ENCODE measurements at regions not wholly inside any gene's neighbourhood (a gene's known extent, or its start where the extent isn't known, plus 50 kb on each side); places are given as distances from the start of the nearest gene placed in this dataset.

GRCh38 chr10:30732671-30733070, 103.1 kb upstream of the LYZL2 start:
- no peak for TF ChIP-seq CEBPB (IDR thresholded peaks at IDR 0.05; ENCODE audit: low read depth, low read length)
- no peak for TF ChIP-seq BACH1 (IDR thresholded peaks at IDR 0.05; ENCODE audit: low read length)
- TF ChIP-seq, protein P1, sequence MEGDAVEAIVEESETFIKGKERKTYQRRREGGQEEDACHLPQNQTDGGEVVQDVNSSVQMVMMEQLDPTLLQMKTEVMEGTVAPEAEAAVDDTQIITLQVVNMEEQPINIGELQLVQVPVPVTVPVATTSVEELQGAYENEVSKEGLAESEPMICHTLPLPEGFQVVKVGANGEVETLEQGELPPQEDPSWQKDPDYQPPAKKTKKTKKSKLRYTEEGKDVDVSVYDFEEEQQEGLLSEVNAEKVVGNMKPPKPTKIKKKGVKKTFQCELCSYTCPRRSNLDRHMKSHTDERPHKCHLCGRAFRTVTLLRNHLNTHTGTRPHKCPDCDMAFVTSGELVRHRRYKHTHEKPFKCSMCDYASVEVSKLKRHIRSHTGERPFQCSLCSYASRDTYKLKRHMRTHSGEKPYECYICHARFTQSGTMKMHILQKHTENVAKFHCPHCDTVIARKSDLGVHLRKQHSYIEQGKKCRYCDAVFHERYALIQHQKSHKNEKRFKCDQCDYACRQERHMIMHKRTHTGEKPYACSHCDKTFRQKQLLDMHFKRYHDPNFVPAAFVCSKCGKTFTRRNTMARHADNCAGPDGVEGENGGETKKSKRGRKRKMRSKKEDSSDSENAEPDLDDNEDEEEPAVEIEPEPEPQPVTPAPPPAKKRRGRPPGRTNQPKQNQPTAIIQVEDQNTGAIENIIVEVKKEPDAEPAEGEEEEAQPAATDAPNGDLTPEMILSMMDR (IDR thresholded peaks at IDR 0.05; ENCODE audit: control extremely low read depth in 1 of 3, insufficient read depth in 1 of 3, low read depth in 1 of 3, low read length in 3 of 3): no peak

All from H1 (cell line).